HG02759 (cell line): ENCODE measurements at regions not wholly inside any gene's neighbourhood (a gene's known extent, or its start where the extent isn't known, plus 50 kb on each side); places are given as distances from the start of the nearest gene placed in this dataset.
"Not testable (repeated sequence)": the region's sequence is repeated elsewhere in the genome, so short reads cannot be mapped to it uniquely, and the experiment has no call there.

Experiments
- ATAC-seq: cut with Tn5 transposase; IDR thresholded peaks from one replicate; pipeline ENCODE4 v1.9.1; 2021; ENCODE audit warnings: mild to moderate bottlenecking, moderate library complexity; ENCODE audit not compliant: unreplicated experiment

DNA sequence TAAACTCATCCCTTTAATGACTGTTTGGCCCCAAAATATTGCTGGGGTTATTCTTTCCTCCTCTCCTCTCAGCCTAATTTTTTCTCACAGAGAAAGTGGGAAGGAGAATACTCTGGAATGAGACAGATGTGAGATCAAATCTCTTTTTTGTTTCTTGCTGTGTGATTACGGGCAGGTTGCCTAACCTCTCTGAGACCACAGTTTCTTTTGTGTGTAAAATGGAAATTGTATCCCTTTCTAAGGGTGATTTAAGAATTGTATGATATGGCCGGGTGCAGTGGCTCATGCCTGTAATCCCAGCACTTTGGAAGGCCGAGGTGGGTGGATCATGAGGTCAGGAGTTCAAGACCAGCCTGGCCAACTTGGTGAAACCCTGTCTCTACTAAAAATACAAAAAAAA is 111.5 kb upstream of the MRPS22 start:
- not testable (repeated sequence) for ATAC-seq

DNA sequence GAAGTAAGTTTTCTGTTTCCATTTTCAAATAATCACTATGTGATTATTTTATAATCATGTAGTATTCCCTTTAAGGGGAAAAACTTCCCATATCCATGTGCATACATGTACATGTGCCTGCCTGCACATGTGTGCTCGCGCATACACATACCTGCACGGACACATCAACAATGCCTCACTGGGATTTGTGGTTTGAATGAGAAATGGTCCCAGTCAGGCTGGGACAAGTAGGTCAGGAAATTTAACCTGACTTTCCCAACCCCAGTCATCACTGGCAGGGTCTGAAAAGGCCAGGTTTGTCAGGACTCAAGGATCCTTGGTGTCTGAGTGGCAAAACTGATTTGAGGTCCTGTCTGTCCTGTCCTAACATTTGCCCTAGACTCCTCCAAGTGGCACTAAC is 109.3 kb upstream of the MRPS22 start:
- no peak for ATAC-seq

DNA sequence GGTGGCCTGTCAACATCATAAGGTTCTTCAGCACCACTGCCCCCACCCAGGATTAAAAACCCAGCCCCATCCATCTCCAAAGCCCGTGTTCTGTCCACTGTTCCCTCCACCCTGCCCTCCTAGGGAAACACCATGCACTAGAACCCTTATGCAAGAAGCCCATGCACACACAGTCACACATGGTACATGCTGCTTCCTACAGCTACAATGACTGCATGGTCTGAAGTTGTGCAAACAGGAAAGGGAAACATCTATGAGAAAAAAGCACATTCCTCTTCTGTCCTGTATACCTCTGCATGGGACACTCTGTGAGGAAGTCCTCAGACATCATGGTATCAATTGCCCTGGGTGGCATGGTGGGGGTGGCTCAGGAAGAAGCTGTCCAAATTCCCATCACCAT is 108.6 kb upstream of the MRPS22 start:
- ATAC-seq = no peak

GRCh38 chr3:139236336-139236735 is 107.5 kb upstream of the MRPS22 start:
- no peak for ATAC-seq

DNA sequence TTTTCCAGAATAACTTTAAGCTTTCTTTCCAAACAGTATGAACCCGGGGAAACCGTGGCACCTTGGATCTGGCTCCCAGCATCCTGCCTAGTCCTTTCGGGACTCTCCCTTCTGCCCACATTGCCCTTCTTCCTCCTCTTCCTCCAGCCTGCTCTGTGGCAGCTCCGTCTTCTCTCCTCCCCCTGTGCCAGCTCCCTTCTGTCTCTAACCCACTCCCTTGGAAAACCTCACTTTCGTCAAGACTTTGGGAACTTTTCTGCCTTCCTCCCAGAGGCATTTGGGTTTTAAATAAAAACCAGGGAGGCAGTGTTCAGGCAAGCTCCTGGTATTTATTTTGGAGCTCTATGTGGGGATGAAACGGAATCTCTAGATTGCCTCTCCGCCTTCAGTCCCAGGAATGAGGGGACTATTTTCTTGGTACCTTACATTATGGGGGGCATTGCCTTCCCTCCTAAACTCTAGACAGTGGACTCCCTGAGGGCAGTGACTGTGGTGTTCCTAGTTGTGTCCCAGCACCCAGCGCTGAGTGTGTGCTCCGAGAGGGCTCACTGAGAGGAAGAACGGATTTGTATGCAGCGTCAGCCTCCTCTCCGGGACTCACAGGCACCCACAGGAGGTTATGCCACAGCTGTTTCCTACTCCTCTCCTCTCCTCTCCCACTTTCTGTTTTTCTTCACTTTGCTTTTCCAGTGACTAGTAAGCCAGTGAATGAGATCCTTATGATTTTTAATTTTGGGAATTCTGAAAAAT is 105.4 kb upstream of the MRPS22 start:
- ATAC-seq = no peak

GRCh38 chr3:139239550-139239949 is 104.3 kb upstream of the MRPS22 start:
- ATAC-seq = no peak

DNA sequence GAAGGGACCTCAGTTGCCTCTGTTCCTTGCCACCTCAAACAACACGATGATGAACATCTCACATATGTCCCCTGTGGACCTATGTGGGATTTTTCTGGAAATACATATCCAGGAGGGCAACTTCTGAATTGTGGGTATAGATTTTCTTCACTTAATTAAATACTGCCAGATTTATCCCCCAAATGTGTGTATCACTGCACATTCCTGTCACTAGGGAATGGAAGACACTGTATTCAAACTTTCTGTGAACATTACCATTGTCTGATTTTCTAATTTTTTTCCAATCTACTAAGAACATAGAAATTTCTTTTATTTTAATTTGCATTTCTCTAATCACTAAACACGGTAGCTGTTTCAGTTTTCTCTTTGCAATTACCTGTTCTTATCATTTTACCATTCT is 102.0 kb upstream of the MRPS22 start:
- no peak for ATAC-seq

DNA sequence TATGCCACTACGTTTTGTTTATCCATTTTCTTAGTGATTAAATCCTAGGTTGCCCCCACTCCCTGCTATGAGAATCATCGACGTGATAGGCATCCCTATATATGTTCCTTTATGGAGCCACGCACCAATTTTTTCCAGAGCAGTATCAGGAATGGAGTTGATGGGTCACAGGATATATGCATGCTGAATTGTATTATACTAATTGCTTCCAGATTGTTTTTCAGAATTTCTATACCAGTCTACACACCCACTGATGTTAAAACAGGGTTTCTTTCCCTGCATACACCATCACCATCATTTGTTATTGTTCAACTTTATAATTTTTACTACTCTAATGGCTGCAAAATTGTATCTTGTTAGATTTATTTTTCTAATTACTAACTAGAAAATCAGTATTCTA is 100.1 kb upstream of the MRPS22 start:
- ATAC-seq = no peak

DNA sequence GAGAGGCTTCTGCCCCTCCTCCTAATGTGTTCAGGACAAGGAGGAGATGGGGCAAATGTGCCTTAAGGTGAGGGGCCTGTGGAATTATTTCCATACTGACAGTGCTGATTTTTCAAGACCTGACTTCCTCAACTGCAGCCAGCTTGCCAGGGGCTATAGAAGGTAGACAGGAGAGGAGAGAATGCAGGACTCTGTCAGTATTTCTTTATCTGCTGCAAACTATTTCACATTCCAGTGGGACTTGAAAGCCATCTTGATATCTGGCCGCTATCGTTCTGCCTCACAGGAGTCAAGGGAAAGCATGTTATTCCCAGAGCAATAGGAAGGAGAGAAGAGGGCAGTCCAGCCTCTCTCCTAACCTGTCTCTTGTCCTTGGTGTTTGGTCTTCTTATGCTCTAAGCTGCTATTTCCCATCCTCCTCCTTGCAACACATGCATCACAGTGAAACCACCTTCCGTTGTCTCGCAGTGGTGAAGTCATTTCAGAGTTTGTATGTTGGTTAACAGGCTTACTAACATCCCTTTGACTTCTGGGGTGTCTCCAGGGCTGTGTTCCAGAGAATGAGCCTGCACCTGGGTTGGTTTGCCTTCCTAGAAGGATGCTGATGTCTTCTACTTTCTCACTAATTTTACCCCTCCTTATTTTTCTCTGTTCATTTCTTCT is 95.1 kb upstream of the MRPS22 start:
- no peak for ATAC-seq

DNA sequence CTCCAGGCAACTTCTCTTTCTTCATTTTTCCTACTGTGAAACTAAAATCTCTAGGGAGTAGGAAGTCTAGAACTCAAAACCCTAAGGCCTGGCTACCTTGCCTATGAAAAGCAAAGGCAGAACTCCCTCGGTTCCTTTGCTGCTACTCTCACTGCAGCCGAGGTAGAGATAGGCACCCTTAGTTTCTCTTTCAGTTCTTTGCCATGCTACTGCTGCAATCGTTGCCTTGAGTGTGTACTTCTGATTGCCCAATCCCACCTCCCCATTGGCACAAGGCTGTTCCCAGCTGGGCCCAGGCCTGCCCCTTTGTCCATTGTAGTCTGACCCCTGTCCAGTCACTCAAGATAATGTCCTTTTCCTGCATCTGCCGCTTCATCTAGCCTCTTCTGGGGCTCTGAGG is 92.3 kb upstream of the MRPS22 start:
- ATAC-seq = no peak

DNA sequence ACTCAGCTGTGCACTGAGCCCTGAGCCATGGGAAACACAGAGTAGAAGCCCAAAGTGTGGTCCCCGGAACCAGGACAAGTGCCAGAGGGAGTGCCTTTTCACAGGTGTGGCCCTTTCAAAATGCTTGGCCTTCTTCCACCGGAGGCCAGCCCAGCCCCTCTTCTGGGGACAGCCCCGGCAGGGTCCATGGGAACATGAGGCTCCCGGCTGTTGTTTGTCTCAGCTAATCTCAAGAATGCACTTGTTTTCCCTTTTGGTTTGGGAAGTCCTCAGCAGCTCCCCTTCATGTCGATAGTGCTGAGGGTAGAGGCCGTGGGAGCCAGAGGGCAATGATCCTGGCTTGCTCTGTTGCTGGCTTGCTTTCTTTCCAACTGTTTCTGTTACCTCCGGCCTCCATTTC is 91.1 kb upstream of the MRPS22 start:
- no peak for ATAC-seq

DNA sequence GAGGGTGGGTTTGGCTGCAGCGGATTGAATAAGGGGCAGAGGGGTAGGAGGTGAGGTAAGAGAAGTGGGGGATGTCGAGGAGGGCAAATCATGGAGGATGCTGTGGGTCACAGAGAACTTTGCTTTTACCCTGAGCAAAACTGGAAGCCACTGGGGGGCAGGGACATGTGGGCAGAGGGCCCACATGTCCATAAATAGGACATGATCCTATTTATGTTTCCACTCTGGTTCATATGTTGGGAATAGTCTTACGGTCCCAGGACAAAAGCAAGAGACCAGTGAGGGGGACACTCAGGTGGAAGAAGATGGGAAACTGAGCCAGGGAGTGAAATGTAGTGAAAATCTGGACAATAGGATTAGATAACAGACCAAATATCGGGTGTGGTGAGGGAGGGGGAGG is 85.5 kb upstream of the MRPS22 start:
- ATAC-seq = no peak

- ATAC-seq = no peak
These were observed 84.4 kb upstream of the MRPS22 start for GRCh38 chr3:139259398-139259797.

DNA sequence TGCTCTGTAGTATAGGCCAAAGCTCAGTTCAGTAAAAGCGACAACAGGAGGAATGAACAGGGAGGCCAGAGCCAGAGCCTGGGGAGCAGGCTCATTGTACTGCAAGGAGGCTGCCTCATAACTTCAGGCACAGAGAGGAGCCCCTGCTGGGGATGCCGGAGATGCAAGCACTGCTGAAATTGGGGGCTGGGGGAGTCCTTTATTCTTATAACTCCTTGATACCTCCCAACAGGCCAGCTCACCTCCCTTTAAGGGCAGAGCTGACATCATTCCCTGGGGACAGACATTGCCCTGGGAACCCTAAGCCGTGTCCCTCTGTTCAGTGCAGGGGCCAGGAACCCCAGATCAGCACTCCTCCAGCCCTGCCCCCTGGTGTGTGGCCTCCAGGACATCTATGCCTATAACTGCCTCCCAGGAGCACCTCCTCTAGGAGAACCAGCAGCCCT is 83.8 kb upstream of the MRPS22 start:
- no peak for ATAC-seq

- no peak for ATAC-seq
These were observed 82.8 kb upstream of the MRPS22 start for GRCh38 chr3:139260793-139261736.

DNA sequence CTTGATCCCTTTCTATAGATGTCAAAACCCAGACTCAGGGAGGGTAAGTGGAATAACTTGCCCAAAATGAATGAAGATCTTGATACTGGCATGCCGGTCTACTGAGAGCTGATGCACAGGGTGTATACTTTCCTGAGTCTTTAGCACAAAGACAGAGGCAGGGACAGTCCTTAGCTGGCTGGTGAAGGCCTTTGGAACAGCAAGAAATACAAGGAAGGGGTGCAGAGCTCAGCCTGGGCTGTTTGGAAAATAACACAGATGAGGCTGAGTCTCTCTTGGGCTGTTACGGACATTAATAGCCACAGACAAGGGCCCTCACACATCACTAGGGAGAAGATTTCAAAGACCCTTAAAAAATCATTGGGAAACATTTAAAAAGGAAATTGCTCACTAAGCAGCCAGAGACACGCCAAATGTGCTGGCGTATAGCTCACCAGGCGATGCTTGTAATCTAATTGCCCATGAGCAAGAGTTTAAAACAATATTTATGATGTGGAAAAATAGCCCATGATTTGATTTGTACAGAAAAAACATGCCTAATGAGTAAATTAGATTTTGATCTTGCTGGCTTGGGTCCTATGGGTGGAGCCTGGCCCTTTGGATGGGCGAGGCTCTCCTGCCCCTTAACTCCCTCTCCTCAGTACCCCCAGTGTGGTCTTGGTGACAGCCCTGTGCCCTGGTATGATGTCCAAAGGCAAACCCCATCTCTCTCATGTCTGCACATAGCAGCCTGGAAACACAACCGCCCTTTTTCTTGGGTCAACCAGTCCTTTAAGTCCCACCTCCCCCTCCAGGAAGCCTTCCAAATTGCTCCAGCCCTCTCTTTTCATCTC is 81.8 kb upstream of the MRPS22 start:
- ATAC-seq = no peak

GRCh38 chr3:139263798-139264197 is 80.0 kb upstream of the MRPS22 start:
- ATAC-seq = no peak

GRCh38 chr3:139264375-139264774 is 79.4 kb upstream of the MRPS22 start:
- ATAC-seq = no peak

GRCh38 chr3:139265131-139266016 is 78.4 kb upstream of the MRPS22 start:
- no peak for ATAC-seq
